ENCODE measurements at regions not wholly inside any gene's neighbourhood (a gene's known extent, or its start where the extent isn't known, plus 50 kb on each side); places are given as distances from the start of the nearest gene placed in this dataset.

DNA sequence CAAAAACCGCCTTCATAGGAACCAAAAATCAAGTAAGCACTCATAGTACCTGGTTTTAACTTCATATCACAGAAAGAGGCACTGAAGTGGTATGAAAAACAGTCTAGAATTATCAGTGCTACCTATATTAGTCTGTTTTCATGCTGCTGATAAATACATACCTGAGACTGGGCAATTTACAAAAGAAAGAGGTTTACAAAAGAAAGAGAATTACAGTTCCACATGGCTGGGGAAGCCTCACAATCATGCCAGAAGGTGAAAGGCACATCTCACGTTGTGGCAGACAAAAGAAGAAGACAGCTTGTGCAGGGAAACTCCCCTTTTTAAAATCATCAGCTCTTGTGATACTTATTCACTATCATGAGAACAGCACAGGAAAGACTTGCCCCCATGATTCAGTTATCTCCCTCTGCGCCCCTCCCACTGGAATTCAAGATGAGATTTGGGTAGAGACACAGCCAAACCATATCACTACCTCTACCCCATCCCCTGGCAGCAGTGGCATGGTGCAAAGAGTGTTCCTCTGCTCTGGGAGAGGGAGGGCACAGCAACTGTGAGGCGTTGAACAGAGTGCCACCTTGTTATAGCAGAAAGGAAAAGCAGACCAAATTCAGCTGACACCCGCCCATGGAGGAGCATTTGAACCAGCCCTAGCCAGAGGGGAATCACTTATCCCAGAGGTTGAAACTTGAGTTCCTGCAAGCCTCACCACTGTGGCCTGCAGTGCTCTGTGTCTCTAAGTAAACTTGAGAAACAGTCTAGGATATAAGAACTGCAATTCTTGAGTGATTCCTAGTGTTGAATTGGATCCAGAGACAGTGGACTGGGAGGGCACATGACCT lies 61.9 kb upstream of the PTPRZ1 start:
- no peak for DNase-seq (ENCODE audit: low read depth)

DNA sequence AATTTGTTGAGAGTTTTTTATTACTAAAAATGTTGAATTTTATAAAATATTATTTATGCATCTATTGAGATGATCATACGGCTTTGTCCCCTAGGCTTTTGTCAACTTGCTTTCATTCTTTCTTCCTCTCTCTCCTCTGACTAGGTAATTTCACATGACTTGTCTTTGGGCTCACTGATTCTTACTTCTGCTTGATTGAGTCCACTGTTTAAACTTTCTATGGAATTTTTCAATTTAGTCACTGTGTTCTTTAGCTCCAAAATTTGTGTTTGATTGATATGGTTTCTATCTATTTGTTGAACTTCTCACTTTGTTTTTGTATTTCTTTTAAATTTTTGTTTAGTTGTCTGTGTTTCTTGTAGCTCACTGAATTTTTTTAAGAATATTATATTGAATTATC lies 65.9 kb upstream of the PTPRZ1 start:
- no peak for DNase-seq (ENCODE audit: low read depth)

GRCh38 chr7:121803039-121803438 lies 69.9 kb upstream of the PTPRZ1 start:
- DNase-seq (ENCODE audit: low read depth), result no peak

DNA sequence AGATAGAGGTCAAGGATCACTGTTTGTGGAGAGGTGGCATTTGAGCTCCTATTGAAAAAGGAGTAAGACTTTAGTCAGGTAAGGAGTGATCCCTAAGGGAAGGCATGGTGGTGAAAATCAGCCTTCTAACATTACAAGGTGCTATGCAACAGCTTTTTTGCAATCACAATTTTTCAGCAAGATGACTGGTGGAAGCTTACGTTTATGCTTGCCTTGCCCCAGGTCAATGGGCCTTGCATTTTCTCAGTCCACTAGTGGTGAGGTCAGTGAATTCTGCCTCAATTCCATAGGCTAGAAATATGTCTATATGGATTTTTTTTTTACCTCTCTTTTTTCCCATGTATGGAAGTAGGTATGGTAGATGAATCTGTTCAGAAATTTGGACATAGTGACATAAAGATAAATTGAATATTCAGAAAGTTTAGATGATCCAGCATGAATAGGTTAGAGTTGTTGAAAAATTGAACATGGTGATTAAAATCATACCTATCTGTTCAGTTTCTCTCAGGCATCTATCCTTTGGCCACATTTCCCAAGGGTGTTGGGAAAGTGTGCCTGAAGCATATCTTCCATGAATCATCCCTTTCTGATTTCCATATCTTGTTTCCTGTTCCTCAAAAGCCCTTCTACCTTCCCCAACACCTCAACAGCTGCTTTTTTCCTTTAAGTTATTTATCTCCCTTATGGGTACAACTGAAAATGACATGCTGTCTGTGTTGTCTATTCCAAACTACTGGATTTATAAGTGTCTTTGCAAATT lies 71.9 kb upstream of the PTPRZ1 start:
- no peak for DNase-seq (ENCODE audit: low read depth)

- no peak for DNase-seq (ENCODE audit: low read depth)
Measured at GRCh38 chr7:121798896-121799295, 74.1 kb upstream of the PTPRZ1 start.

DNA sequence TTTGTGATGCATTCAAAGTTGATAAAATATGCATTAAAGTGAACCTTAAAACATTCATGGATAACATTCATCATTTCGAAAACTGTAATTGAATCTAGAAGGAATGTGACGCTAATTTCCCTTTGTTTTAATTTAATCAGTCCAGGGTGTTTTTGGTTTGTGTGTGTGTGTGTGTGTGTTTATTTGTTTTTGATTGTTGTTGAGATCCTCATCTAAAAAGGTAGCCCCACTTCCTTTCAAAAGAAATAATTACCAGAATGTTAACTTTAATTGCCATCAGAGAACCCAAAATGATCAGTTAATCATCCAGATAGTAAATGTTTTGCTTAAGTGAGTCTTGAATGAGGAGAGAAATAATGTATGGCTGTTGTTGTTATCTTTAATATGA lies 74.5 kb upstream of the PTPRZ1 start:
- DNase-seq (ENCODE audit: low read depth), result no peak

DNA sequence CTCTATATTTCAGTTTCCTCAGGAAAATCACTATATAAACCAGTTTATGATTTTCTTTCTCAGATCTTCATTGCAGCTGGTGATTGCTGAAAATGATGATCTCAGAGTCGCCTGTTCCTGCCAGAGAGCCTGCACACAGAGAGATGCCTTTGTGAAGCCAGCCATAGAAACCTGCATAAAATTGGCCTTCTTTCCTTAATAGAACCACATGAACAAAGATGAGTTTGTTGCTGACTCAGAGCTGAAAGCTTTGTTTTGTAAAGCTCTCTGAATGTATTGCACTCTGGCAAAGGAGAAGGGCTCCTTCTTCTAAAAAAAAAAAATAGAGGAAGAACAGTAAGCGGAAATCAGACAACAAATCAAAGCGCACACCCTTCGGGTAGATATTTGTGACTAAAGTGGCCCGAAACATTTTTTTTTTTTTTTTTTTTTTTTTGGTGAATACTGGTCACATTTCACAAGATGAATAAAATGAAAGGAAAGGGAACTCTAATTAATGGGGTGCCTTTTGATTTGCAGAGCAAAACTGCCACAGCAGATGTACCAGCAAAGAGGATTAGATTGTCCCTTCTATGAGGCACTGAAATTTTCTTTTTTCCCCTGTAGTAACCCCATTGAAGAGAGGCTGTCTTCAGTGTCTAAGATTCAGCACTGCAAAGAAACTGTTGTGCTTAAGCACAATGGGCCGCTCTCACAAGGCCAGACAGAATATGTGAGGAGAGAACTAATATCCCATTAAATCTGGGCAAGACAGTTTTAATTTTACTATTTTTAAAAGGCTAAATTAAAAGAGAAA lies 75.1 kb upstream of the PTPRZ1 start:
- DNase-seq (ENCODE audit: low read depth), result no peak

- no peak for DNase-seq (ENCODE audit: low read depth)
Measured at GRCh38 chr7:121796936-121797656, 75.9 kb upstream of the PTPRZ1 start.

GRCh38 chr7:121796381-121796780 lies 76.6 kb upstream of the PTPRZ1 start:
- no peak for DNase-seq (ENCODE audit: low read depth)

- no peak for DNase-seq (ENCODE audit: low read depth)
Measured at GRCh38 chr7:121795736-121796135, 77.2 kb upstream of the PTPRZ1 start.

GRCh38 chr7:121793716-121794115 lies 79.2 kb upstream of the PTPRZ1 start:
- no peak for DNase-seq (ENCODE audit: low read depth)

DNA sequence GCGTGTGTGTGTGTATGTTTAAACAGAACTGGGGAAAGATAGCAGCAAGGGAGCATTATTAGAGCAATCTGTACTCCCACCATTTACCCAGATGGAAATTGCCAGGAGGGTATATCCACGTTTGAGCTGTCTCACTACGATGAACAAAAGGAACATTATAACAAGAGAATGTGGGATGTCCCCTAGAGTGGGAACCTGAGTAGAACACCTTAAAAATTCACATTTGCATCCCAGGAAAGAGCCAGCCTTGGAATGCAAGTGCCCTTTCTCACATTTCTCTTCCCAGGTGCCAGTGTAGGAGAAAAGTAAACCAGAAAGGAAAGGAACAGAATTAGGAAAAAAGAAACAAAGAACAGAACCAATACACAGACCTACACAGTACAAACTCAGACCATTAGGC lies 95.3 kb upstream of the PTPRZ1 start:
- no peak for DNase-seq (ENCODE audit: low read depth)

- DNase-seq (ENCODE audit: low read depth), result no peak
Measured at GRCh38 chr7:121774563-121774962, 98.4 kb upstream of the PTPRZ1 start.

DNA sequence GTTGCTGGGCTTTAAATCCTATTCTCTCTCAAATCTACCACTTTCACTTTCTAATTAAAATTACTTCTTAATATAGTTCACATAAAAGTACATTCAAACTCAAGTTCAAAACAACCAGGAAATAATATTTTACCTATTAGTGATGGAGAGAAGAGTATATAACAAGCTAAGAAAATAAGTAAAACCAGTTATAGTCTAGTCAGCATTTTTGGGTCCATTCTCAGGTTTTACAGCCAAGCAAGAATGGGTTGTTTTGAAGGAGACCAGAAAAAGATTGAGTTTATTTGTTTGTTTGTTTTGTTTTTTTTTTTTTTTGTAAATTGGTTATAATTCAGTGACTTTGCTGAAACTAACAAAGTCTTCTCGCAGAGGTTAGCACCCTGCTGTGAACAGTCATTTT lies 106.3 kb upstream of the PTPRZ1 start:
- no peak for DNase-seq (ENCODE audit: low read depth)

- no peak for DNase-seq (ENCODE audit: low read depth)
Measured at GRCh38 chr7:121761399-121761798, 111.6 kb upstream of the PTPRZ1 start.

- DNase-seq (ENCODE audit: low read depth), result no peak
Measured at GRCh38 chr7:121755818-121756552, 117.0 kb upstream of the PTPRZ1 start.

GRCh38 chr7:121755286-121755685 lies 117.7 kb upstream of the PTPRZ1 start:
- no peak for DNase-seq (ENCODE audit: low read depth)

DNA sequence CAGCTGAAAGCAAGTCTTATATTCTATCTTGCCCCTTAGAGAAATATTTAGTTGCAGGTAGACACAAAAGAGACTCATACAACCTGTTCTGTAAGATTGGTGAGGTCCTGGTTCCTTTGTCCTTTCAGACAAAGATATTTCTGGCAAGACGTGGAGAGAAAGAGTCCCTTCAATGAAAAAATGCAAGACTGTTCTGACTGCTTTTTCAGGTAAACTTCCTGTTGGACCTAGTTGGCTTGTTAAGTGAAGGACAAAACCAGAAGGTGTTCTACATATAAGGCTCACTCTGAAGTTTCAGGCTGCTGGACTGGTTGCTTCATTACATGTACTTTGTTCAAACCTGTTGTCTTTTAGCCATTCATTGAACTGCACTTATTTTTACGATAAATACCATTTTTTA lies 119.0 kb upstream of the PTPRZ1 start:
- no peak for DNase-seq (ENCODE audit: low read depth)

- no peak for DNase-seq (ENCODE audit: low read depth)
Measured at GRCh38 chr7:121752706-121753105, 120.3 kb upstream of the PTPRZ1 start.

GRCh38 chr7:121748546-121748945 lies 124.4 kb upstream of the PTPRZ1 start:
- DNase-seq (ENCODE audit: low read depth), result no peak

DNA sequence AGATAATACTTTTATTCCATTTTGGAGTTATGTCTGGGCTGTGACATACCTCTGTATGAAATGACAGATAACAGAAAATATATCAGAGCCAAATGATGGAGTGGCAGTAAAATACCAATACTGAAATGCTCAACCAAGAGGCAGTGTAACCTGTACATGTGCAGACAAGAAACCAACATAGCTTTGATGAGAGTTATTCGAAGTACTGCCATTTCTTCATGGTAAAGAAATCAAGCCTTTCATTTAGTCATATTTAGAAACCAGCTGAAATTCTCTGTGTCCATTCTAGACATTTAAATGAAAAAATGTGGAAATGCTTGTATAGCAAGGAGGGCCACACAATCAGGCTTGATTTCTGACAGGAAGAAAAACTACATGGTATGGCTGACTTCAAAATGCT lies 127.1 kb upstream of the PTPRZ1 start:
- DNase-seq (ENCODE audit: low read depth), result no peak

Data from HS-5 (cell line).